ENCODE measurements at regions not wholly inside any gene's neighbourhood (a gene's known extent, or its start where the extent isn't known, plus 50 kb on each side); places are given as distances from the start of the nearest gene placed in this dataset.

GRCh38 chr3:11716573-11717290, 73.0 kb upstream of the VGLL4 start:
- peaks cover 8% of the 10 kb centered on the region for H3K27me3 ChIP-seq (ENCODE audit: low read depth, low read length)
- no peak overlapping the region for H3K27ac ChIP-seq (ENCODE audit: low read length)
- H3K4me3 ChIP-seq (ENCODE audit: low read length): no peak overlapping the region
- H3K4me2 ChIP-seq (ENCODE audit: low read length): no peak overlapping the region
- no peaks in the 10 kb centered on the region for H3K36me3 ChIP-seq (replicated peaks; ENCODE audit: low read depth, low read length)
- H3K9me3 ChIP-seq (ENCODE audit: insufficient read depth, low read length): no peaks in the 10 kb centered on the region
- TF ChIP-seq EZH2phosphoT487 (IDR thresholded peaks at IDR 0.05; ENCODE audit: low read depth): no peak
- TF ChIP-seq CTCF (IDR thresholded peaks at IDR 0.05; ENCODE audit: low read depth, low read length): no peak
- H2AFZ ChIP-seq (ENCODE audit: low read depth, low read length): no peak overlapping the region
- H3K79me2 ChIP-seq (ENCODE audit: low read length): no peaks in the 10 kb centered on the region
- H3K9ac ChIP-seq (ENCODE audit: low read length): no peak overlapping the region
- peaks cover 7% of the 10 kb centered on the region for H3K4me1 ChIP-seq (ENCODE audit: low read length)
- no peaks in the 10 kb centered on the region for H4K20me1 ChIP-seq (ENCODE audit: insufficient read depth, low read length)

GRCh38 chr3:11713171-11713570, 69.5 kb upstream of the VGLL4 start:
- Histone ChIP-seq H3K27ac (ENCODE audit: low read length) (no peak overlapping the region), H3K9ac (ENCODE audit: low read length) (no peak overlapping the region), H3K4me3 (ENCODE audit: low read length) (no peak overlapping the region), H3K36me3 (replicated peaks; ENCODE audit: low read depth, low read length) (no peaks in the 10 kb centered on the region), H3K79me2 (ENCODE audit: low read length) (no peaks in the 10 kb centered on the region), H3K4me2 (ENCODE audit: low read length) (no peak overlapping the region), H4K20me1 (ENCODE audit: insufficient read depth, low read length) (no peaks in the 10 kb centered on the region), H3K27me3 (ENCODE audit: low read depth, low read length) (no peaks in the 10 kb centered on the region), H3K4me1 (ENCODE audit: low read length) (peaks cover 4% of the 10 kb centered on the region), H2AFZ (ENCODE audit: low read depth, low read length) (no peak overlapping the region), H3K9me3 (ENCODE audit: insufficient read depth, low read length) (no peaks in the 10 kb centered on the region)
- TF ChIP-seq EZH2phosphoT487 (IDR thresholded peaks at IDR 0.05; ENCODE audit: low read depth): no peak
- TF ChIP-seq CTCF (IDR thresholded peaks at IDR 0.05; ENCODE audit: low read depth, low read length): no peak

- H3K4me2 ChIP-seq (ENCODE audit: low read length): no peak overlapping the region
- no peaks in the 10 kb centered on the region for H4K20me1 ChIP-seq (ENCODE audit: insufficient read depth, low read length)
- no peaks in the 10 kb centered on the region for H3K79me2 ChIP-seq (ENCODE audit: low read length)
- TF ChIP-seq EZH2phosphoT487 (IDR thresholded peaks at IDR 0.05; ENCODE audit: low read depth) (no peak), CTCF (IDR thresholded peaks at IDR 0.05; ENCODE audit: low read depth, low read length) (no peak)
- no peaks in the 10 kb centered on the region for H3K9me3 ChIP-seq (ENCODE audit: insufficient read depth, low read length)
- no peaks in the 10 kb centered on the region for H3K36me3 ChIP-seq (replicated peaks; ENCODE audit: low read depth, low read length)
- no peak overlapping the region for H3K27ac ChIP-seq (ENCODE audit: low read length)
- H3K4me1 ChIP-seq (ENCODE audit: low read length): no peaks in the 10 kb centered on the region
- H3K9ac ChIP-seq (ENCODE audit: low read length): no peak overlapping the region
- no peak overlapping the region for H3K4me3 ChIP-seq (ENCODE audit: low read length)
- H3K27me3 ChIP-seq (ENCODE audit: low read depth, low read length): no peaks in the 10 kb centered on the region
- no peak overlapping the region for H2AFZ ChIP-seq (ENCODE audit: low read depth, low read length)
Measured at GRCh38 chr3:11712646-11713045, 68.9 kb upstream of the VGLL4 start.

GRCh38 chr3:11711876-11712275, 68.2 kb upstream of the VGLL4 start:
- TF ChIP-seq EZH2phosphoT487 (IDR thresholded peaks at IDR 0.05; ENCODE audit: low read depth): no peak
- TF ChIP-seq CTCF (IDR thresholded peaks at IDR 0.05; ENCODE audit: low read depth, low read length): no peak
- no peaks in the 10 kb centered on the region for H3K36me3 ChIP-seq (replicated peaks; ENCODE audit: low read depth, low read length)
- no peaks in the 10 kb centered on the region for H3K4me1 ChIP-seq (ENCODE audit: low read length)
- no peaks in the 10 kb centered on the region for H3K79me2 ChIP-seq (ENCODE audit: low read length)
- H3K27ac ChIP-seq (ENCODE audit: low read length): no peak overlapping the region
- no peaks in the 10 kb centered on the region for H3K27me3 ChIP-seq (ENCODE audit: low read depth, low read length)
- H3K9me3 ChIP-seq (ENCODE audit: insufficient read depth, low read length): no peaks in the 10 kb centered on the region
- H3K9ac ChIP-seq (ENCODE audit: low read length): no peak overlapping the region
- H4K20me1 ChIP-seq (ENCODE audit: insufficient read depth, low read length): no peaks in the 10 kb centered on the region
- no peak overlapping the region for H3K4me2 ChIP-seq (ENCODE audit: low read length)
- no peak overlapping the region for H3K4me3 ChIP-seq (ENCODE audit: low read length)
- H2AFZ ChIP-seq (ENCODE audit: low read depth, low read length): no peak overlapping the region

Measured in OCI-LY3 (cell line).